NCI-H187 (cell line): ENCODE measurements at regions not wholly inside any gene's neighbourhood (a gene's known extent, or its start where the extent isn't known, plus 50 kb on each side); places are given as distances from the start of the nearest gene placed in this dataset.

ENCODE experiments used
- DNase-seq, 2 experiments: peaks; one replicate each; lab custom pipeline; 2025; lab: John Stamatoyannopoulos, UW

DNA sequence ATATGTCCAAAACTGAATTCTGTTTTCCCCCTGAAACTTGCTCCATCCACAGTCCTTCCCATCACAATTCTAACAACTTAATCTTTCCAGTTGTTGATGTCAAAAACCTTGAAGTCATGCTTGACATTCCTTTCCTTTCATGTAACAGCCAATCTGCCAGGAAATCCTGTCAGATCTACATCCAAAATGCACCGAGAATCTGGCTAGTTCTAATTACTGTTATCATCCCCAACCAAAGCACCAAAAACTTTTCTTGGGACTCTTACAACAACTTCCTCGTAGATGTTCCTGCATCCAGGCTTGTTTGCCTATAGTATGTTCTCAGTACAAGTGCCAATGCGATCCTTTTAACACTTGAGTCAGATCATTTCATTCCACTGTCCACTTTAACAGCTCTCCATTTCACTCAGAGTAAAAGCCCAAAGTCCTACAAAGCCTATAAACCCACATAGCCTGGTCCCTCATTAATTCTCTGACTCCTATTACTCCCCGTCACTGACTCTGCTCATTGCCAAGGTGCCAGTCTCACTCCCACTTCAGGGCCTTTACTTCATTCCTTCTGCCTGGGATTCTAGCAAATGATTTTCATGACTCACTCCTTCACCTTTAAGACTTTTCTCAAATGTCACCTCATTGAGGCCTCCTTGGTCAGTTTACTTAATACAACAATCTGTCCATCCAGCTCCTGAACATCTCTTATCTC lies 493.2 kb upstream of the NFIA start:
- DNase-seq: no peak

DNA sequence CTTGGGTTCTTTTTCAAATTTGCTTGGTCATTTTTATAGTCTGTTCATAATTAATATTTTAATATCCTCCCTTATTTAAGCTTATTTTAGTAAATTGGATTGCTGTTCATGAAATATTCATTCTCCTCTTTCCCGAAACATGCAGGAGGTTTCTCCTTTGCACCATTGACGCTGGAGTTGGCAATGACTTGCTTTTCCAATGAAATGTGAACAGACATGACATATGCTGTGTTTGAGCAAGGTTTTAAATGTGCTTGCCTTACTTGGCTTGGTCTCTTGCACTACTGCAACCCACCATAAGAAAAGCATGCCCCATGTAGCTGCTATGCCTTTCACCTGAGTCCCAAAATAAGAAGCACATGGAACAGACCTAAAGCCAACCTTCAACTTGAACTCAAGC lies 498.0 kb upstream of the NFIA start:
- DNase-seq: no peak

DNA sequence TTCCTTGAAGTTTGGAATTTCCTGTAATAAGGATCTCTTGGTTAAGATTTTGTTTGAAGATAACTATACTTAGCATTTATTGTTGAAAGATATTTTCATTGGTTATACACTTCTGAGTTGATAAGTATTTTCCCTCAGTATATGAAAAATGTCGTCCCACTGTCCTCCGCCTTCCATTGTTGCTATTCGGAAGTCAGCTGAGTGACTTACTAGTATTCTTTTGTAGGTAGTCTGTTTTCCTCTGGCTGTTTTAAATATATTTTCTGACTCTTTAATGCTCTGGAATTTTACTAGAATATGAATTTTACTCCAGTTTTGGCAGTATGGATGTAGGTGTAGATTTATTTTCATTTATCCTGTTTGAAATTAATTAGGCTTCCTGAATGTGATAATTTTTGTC lies 498.7 kb upstream of the NFIA start:
- DNase-seq: no peak

DNA sequence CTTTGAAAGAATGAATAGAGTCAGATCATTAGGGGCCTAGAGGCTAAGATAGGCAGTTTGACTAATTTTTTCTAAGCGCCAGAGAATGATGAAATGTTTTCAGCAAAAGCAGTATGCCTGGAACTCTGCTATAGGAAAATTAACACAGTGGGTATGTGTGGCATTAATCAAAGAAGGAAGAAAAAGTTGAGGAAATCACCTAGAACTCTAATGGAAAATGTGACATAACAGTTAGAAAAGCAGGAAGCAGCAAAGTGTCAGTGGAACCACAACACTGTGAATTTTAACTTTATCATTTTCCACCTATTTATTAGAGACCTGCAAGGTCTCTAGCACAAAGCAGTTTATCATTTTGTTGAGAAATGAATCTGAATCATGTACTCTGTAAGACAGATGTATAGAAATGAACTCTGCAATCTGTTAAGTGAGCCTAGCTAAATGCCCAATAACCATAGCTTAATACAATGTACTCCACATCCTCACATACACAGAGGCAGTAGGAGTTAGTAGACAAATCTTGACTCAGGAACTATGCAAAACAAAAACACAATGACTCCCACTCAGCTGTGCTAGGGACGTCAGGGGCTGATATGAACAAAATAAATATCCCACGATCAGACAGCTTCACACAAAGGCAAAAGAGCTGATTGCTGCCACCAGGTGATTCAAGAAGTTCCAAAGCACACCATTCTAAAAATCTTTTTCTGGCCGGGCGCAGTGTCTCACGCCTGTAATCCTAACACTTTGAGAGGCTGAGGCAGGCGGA lies 500.7 kb upstream of the NFIA start:
- no peak for DNase-seq

DNA sequence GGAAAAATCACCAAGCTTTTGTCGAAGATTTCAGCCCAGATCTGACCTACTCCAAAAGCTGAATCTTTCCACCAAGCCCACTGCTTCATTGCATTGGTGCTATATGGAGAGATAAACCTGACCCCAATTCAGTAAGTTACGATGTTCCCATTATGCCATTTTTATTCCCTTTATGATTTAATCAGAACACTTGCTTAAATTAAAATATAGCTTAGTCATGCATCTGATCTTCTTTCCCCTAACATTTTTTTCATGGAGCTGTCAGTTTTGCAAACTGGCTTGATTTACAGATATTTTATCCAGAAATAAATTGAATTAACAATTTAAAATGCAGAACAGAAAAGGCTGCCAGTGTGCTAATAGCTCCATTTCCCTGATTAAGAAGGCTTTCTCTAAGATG lies 503.5 kb upstream of the C1orf87 start:
- DNase-seq: no peak

DNA sequence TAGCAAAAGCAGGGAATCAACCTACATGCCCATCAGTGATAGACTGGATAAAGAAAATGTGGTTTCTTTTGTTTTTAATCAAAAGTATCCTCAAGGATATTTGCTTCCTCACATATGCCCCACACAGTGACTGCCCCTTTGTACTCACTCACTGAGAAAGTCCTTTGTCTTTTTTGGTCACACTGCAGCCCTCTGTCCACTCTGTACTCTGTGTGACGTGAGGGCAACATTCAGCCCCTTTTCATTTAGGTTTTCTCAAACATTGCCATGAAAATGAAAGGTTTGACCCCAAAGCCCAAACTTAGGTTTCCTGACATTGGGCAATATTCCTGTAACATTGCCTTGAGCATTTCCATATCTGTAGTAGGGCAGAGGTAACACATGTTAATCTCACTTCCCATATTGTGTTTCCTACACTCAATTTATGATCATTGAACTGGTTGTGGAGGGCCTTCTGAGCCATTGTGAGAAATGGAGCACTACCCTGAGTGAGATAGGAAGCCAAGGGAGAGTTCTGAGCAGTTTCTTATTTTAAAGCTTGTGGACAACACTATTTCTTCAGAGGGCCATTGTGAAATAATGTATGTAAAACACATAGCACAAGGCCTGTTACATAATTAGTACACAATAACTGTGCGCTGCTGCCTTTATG lies 501.9 kb upstream of the C1orf87 start:
- DNase-seq: no peak

DNA sequence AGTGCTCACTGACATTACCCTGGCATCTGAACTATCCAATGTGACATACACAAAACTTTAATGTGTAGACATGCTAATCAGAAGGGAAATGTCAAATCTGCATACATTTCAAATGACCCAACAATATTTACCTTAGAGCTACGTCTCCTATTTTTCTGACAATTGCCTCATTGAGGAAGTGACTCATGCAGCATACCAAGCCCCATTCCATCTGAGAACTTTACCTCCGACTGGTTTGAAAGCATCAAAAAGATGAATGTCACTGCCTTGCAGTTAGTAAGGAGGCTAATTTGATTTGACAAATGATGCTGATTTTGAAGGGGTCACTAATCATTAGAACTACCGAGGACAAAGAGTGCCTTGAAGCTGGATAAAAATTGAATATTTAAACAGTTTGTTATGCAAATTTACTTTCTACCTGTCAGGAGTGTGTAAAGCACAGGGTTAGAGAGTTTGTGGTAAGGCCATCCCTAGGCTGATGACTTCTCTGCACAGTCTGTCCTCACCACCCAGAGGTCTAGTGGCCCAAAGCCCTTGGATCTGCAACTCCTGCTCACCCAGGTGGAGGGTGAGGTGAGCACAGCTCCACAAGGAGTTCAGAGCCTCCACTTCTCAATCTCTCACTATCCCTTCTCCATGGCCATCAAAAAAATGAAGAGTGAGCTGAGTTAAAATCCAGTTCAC lies 500.3 kb upstream of the C1orf87 start:
- no peak for DNase-seq

DNA sequence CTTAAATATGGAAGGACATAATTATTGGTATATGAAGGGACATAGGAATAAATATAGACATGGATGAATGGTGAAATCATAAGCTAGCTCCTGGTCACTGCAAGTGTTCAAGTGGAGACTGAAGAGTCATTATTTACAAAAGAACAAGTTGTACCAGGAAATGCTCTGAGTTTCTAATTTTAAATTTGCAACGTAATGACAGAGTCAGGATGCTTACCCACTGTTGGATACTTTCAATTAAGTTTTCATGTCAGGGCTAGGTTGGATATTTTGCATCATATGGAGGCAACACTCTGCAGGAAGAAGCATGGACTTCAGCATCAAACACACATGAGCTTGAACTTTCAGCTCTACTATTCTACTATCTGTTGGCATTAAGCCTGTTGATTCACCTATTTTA lies 499.6 kb upstream of the C1orf87 start:
- DNase-seq: no peak

DNA sequence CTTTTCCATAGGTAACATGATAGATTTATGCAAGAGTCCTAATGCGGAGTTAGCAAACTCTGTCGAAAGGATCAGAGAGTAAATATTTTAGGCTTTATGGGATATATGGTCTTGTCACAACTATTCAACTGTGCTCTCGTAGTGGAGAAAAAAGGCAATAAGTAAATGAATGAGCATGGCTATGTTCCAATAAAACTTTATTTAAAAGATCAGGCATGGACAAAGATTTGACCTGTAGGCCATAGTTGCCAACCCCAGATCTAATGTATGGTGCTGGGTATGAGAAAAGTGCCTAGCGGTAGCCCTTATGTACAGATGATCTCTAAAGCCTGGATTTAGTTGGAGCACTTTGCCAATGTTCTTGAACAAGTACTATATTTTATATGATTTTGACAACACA lies 498.8 kb upstream of the C1orf87 start:
- DNase-seq: no peak

DNA sequence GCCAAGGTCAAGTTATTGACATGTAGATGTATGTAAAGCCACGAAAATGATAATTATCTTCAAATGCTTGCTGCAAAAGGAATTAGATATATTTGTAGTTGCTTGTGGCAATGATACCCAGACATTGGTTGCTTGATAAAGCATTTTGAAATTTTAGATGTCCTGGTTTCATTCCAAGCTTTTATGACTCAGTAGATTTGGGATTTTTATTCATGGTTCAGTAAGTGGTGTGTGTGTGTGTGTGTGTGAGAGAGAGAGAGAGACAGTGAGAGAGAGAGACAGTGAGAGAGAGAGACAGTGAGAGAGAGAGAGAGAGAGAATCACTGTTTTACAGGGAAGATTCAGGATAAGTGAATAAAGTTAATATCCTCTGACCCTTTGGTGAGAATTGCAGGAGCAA lies 498.2 kb upstream of the C1orf87 start:
- DNase-seq: no peak

DNA sequence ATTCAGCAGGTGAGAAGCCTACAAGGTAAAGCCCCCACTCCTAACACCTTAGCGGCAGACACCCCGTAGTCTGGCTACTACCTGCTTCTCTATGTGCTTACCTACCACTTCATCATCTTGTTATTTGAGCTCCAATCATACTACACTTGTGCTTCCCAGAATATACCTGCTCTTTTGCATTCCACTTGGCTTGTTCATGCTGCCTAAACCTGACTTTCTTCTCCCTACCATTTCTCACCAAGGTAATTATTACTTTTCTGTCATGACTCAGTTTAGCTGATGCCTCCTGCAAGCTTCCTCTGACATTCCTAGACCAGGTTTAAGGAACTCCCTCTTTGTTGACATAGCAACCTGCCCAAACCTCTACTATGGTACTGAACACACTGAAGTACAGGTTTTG lies 495.6 kb upstream of the C1orf87 start:
- DNase-seq: no peak

DNA sequence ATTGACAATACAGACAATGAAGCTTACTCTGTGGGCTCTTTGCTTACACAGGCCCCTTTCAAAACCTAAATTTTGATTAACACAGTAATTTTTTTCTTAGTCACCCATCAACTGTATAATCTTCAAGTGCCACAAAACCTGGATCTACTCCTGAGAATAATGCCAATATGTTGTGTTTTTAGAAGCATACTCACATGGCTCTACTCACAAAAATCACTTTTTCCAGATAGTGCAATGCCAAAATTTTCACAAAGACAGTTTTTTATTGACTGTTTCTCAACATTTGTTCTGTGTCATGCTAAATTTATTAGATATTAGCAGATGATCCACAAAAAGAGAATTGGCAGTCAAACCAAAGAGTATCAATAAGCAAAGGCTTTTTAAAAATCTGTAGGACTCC lies 493.7 kb upstream of the C1orf87 start:
- no peak for DNase-seq

DNA sequence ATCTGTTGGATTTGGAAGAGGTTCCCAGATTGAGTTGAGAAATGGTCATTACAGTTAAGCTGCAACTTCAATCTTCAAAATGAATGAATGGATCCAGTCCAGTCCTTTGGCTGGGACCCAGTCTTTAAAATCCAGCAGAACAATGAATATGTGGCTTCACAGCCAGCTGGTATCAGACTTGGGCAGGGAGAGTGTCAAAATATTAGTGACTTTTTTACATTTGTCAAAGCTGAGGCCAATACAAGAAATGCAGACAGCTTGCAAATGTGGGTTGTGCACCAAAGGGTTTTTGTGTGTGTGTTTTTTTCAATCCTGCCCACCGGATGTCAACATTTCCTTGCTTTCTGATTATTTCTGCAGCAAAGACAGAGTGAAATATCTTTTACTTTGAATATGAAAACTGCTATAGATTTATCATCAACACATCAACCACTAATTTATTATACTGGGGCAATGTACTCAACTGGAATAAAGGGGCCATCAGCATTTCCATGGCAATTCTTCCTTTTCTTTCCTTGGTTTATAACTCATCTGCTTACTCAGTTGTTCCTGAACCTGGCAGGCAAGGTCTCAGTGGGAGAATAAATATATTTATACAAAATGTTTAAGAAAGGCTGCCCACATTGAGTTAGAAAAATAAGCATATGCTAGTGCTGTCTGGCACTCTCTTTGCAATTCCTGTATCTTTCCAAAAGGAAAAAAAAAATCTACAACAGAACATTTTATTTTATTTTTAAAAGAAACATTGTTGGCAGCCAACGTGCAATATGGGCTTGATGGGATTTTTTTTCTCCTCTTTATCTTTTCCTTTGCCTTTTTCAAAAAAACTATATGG lies 491.6 kb upstream of the C1orf87 start:
- no peak for DNase-seq

DNA sequence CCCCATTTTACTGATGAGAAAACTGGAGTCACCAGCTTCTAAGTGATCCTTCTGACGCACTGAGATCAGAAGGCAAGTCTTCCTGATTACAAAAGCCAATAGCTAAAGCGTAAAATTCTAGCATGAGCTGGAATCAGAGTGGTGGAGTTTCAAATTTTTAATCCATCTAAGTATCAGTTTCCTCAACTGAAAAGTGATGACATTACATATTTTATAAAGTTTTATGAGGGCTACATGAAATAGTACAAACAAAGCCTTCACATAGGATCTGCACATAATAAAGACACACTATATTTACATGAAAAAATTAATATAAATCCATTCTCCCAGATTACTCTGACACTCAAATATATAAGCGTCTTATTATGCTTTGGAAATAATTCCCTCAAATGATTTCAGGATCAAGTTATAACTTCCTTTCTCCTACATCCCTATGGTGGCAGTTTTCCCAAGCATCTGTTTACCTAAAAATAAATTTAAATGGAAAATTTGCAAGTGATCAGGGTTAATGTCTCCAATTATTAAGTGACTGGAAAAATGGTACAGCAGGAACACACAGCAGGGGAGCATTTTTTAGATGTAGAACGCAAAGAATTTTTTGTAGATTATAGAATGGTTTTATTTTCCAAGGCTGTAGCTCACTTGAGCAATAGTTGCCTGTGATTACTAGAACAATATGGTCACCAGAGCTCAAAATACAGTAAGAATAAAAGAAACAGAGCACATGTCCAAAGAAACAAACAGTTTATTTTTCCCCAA lies 490.4 kb upstream of the C1orf87 start:
- DNase-seq: no peak

DNA sequence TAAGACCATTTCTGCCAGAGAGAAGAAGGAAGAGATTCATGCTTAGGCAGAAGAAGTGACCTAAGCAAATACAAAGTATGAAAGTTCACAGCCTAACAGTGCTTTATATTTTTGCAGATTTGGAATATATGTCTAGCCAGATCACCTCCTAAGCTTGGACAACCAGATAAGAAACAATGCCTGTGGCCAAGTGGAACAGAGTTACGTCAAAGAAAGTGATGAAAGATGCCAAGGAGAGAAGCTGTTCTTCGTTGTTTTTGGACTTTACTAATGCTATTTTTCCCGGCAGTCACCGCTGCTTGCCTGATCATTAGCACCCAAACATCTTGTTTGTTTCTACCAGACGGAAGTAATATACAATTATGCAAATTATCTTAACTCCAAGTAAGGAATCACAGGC lies 489.2 kb upstream of the C1orf87 start:
- DNase-seq: no peak

DNA sequence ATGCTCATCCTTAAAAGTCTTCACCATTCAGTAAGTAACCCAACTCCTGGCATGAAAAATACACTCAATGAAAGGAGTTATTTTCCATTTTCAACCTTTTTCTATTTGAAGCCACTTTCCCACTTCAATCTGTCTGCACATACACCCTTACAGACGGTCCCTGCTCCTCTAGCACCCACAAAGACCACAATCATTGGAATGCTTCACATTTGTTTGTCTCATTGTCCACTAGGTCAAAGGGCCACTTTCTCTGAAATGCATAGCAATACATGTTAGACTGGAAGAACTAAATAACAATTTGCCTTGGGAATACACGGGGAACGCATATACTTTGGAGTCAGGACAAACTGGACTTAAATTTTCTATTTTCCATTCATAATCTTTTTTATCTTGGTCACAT lies 487.1 kb upstream of the C1orf87 start:
- DNase-seq: no peak

DNA sequence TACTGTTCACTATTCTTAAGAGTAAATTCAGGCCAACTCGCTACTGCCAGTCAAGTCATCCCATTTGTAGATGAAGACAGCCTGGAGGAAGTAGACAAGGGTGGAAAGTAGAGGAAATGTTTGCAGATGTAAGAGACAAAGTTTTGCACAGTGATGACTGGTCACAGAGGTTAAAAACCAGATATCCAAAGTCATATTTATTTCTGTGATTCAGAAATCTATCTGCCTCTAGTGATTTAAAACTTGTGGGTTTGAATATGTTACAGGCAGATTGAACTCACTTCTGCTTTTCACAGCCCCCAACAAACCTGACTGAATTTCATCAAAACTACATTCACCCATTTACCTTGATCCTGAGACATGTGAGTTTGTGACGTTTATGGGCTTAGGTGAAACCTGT lies 484.7 kb upstream of the C1orf87 start:
- DNase-seq: no peak

DNA sequence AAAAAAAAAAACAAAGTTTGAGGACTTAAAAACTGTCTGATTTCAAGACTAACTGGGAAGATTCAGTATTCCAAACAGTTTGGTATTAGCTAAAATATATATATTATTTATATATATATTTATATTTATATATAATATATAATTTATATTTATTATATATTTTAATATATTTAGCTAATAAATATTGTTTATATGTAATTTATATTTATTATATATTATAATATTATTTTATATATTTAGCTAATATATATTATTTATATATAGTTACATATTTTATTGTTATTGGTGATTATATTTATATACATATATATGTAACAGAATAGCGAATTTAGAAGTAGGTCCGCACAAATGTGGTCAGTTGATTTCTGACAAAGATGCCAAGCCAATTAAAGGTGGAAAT lies 480.2 kb upstream of the C1orf87 start:
- DNase-seq: no peak

DNA sequence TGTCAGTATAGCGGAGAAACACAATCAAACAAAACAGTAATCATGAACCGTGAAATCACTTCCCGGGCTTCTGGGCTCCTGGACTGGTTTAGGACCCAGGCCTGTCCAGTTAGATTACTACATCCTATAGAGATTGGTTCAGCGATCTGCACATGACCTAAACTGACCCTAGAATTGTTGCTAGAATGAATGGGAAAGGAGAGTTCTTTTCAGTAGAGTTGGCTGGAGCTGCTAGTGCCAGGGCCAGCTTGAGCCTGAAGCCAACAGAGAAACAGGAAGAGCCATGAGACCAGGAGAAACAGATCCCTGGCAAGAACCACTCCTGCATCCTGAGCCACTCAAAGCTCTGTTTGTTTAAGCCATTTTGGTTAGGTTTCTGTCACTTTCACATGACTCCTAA lies 474.3 kb upstream of the C1orf87 start:
- no peak for DNase-seq

DNA sequence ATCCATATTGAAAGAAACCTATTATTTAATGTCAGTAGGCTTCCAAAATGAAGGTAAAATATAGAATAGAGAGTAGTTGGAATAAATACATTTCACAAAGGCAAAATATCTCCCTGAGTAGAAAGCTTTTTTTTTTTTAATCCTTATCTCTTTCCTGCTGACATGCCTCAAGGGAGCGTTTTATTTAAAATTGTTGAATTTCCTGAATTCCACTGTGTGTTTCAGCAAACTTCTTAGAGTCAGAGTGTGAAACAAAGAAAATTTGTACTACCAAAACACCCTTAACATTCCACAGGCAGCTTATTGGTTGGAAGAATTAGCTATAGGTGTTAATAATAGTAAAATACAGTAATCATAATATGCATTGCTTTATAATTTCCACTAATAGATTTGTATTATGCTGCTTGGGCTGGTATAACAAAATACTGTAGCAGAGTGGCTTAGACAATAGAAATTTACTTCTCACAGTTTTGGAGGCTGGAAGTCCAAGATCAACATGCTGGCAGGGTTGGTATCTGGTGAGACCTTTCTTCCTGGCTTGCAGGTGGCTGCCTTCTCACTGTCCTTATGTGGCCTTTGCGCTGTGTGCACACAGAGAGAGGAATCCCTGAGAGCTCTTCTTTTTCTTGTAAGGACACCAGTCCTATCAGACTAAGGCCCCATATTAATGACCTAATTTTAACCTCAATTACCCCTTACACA lies 468.4 kb upstream of the C1orf87 start:
- DNase-seq: no peak

DNA sequence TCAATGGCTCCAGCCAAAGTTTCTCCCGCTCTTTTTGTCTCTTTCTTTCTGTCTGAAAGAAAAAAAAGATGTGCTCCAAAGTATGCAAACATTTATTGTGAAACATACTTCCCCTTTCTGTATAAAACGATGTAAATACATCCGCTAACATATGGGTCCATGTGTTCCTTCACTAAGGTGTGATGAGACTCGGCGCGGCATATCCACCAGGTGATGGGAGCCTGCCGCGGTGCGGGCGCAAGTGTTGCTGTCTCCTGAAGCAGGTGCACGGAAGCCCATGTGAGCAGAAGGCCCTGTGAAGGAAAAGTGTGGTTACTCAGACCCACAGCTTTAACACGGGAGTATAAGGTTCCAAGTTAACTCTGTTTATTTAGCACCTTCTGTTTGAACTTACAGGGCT lies 466.6 kb upstream of the C1orf87 start:
- DNase-seq: no peak
